Tibial nerve (tissue), 4 donors: ENCODE measurements at regions not wholly inside any gene's neighbourhood (a gene's known extent, or its start where the extent isn't known, plus 50 kb on each side); places are given as distances from the start of the nearest gene placed in this dataset.

Experiments used
- EP300 ChIP-seq, 2 donors: sonication (generic); formaldehyde crosslinking; IDR thresholded peaks; one replicate each; pipeline ENCODE4 v1.6.1; 2017; ENCODE audit warnings: antibody characterized with exemption in 2 of 2, mild to moderate bottlenecking in 1 of 2
- POLR2A ChIP-seq, 2 donors: fragments of 450-650 bp; IDR thresholded peaks; one replicate each; pipeline ENCODE4 v1.6.1; 2017; ENCODE audit warnings: antibody characterized with exemption in 2 of 2, mild to moderate bottlenecking in 2 of 2, moderate library complexity in 2 of 2
- TF ChIP-seq, protein P1 (sequence below), 5 experiments: fragments of 200-600 bp in 3 of 5; fragments of 450-650 bp in 2 of 5; sonication (generic) in 3 of 5; IDR thresholded peaks; one replicate each; pipeline ENCODE4 v1.5.1; 2016 to 2019; ENCODE audit warnings: antibody characterized with exemption in 5 of 5, mild to moderate bottlenecking in 3 of 5, moderate library complexity in 2 of 5

DNA sequence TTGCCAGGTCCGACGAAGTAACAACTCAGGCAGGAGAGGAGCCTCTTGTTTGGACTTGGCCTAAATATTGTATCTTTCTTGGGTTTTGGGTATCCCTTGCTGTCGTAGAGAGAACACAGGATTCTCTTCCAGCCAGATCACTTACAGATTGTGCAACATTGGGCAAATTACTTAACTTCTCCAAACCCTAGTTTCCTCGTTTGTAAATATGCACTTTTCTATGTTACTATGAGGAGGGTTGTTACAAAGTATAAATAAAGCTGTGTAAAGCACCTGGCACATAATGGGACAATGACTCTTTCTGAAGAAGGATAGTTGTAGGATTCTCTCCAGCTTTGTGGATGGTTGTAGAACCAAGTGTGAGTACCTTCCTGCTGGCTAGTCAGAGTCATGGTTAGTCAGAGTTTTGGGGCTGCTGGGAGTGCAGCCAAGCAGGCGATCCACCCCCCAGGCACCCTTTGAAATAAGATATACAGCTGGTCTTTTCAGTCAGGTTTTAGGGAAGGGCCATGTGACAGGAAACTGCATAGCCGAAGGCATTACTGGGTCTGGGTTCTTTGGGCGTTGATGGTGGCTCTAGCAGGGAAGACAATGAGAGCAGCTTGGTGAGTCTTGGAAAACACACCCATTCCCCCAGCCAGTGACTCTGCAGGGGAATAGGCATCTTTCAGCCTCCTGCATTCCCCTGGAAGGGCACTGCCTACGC is 49.9 kb upstream of the GDNF start:
- no peak for TF ChIP-seq POLR2A (IDR thresholded peaks at IDR 0.05)
- TF ChIP-seq, protein P1, sequence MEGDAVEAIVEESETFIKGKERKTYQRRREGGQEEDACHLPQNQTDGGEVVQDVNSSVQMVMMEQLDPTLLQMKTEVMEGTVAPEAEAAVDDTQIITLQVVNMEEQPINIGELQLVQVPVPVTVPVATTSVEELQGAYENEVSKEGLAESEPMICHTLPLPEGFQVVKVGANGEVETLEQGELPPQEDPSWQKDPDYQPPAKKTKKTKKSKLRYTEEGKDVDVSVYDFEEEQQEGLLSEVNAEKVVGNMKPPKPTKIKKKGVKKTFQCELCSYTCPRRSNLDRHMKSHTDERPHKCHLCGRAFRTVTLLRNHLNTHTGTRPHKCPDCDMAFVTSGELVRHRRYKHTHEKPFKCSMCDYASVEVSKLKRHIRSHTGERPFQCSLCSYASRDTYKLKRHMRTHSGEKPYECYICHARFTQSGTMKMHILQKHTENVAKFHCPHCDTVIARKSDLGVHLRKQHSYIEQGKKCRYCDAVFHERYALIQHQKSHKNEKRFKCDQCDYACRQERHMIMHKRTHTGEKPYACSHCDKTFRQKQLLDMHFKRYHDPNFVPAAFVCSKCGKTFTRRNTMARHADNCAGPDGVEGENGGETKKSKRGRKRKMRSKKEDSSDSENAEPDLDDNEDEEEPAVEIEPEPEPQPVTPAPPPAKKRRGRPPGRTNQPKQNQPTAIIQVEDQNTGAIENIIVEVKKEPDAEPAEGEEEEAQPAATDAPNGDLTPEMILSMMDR (IDR thresholded peaks at IDR 0.05): no peak
- no peak for TF ChIP-seq EP300 (IDR thresholded peaks at IDR 0.05)
